H9 (cell line): ENCODE measurements at regions not wholly inside any gene's neighbourhood (a gene's known extent, or its start where the extent isn't known, plus 50 kb on each side); places are given as distances from the start of the nearest gene placed in this dataset.

Experiments
- DNase-seq: peaks from one replicate; pipeline ENCODE4 v3.0.0-alpha.2; 2017
- H2AFZ ChIP-seq: one replicate; pipeline ENCODE4 v1.6.1; 2013; ENCODE audit warnings: mild to moderate bottlenecking, low read length, control low read depth, moderate library complexity
- H2AK5ac ChIP-seq: 2 replicates; pipeline ENCODE4 v1.6.1; 2013; ENCODE audit warnings: low read length, control low read depth, mixed read lengths; ENCODE audit not compliant: insufficient read length
- H2BK120ac ChIP-seq: one replicate; pipeline ENCODE4 v1.6.1; 2013; ENCODE audit warnings: low read depth, mild to moderate bottlenecking, low read length, control low read depth, inconsistent platforms; ENCODE audit not compliant: poor library complexity, severe bottlenecking
- H2BK12ac ChIP-seq: 2 replicates; pipeline ENCODE4 v1.6.1; 2013; ENCODE audit warnings: low read length, control low read depth, mixed read lengths, low read depth; ENCODE audit not compliant: insufficient read length
- H2BK15ac ChIP-seq: 2 replicates; pipeline ENCODE4 v1.6.1; 2013; ENCODE audit warnings: low read depth, low read length, control low read depth
- H2BK20ac ChIP-seq: one replicate; pipeline ENCODE4 v1.6.1; 2013; ENCODE audit warnings: low read depth, mild to moderate bottlenecking, low read length, control low read depth, inconsistent platforms; ENCODE audit not compliant: poor library complexity, severe bottlenecking
- H2BK5ac ChIP-seq: 2 replicates; pipeline ENCODE4 v1.6.1; 2013; ENCODE audit warnings: low read length, control low read depth, mixed read lengths; ENCODE audit not compliant: insufficient read length
- H3K14ac ChIP-seq: 2 replicates; pipeline ENCODE4 v1.6.1; 2013; ENCODE audit warnings: low read length, control low read depth; ENCODE audit not compliant: insufficient read depth
- H3K18ac ChIP-seq: 2 replicates; pipeline ENCODE4 v1.6.1; 2013; ENCODE audit warnings: low read depth, mild to moderate bottlenecking, mixed read lengths, low read length, control low read depth; ENCODE audit not compliant: insufficient read length
- H3K23ac ChIP-seq: 2 replicates; pipeline ENCODE4 v1.6.1; 2013; ENCODE audit warnings: low read length, control low read depth, mixed read lengths, low read depth; ENCODE audit not compliant: insufficient read length
- H3K23me2 ChIP-seq: 2 replicates; pipeline ENCODE4 v1.6.1; 2013; ENCODE audit warnings: low read depth, mild to moderate bottlenecking, mixed read lengths, low read length, control low read depth; ENCODE audit not compliant: insufficient read length, poor library complexity, severe bottlenecking
- H3K27ac ChIP-seq: 2 replicates; pipeline ENCODE4 v1.5.1; 2013; ENCODE audit warnings: low read length, control low read depth, mixed read lengths, low read depth; ENCODE audit not compliant: insufficient read length
- H3K27me3 ChIP-seq: 2 replicates; pipeline ENCODE4 v1.6.1; 2013; ENCODE audit warnings: low read length, control low read depth, inconsistent platforms; ENCODE audit not compliant: insufficient read depth
- H3K4ac ChIP-seq: 2 replicates; pipeline ENCODE4 v1.6.1; 2013; ENCODE audit warnings: low read depth, mild to moderate bottlenecking, control low read depth, inconsistent platforms, low read length, moderate library complexity
- H3K4me1 ChIP-seq: 2 replicates; pipeline ENCODE4 v1.6.1; 2013; ENCODE audit warnings: low read length, control low read depth, inconsistent platforms; ENCODE audit not compliant: insufficient read depth
- H3K4me2 ChIP-seq: 2 replicates; pipeline ENCODE4 v1.6.1; 2013; ENCODE audit warnings: low read length, control low read depth, mixed read lengths; ENCODE audit not compliant: insufficient read length, insufficient read depth
- H3K56ac ChIP-seq: 2 replicates; pipeline ENCODE4 v1.6.1; 2013; ENCODE audit warnings: low read depth, mild to moderate bottlenecking, mixed read lengths, low read length, control low read depth; ENCODE audit not compliant: insufficient read length
- H3K79me1 ChIP-seq: 2 replicates; pipeline ENCODE4 v1.6.1; 2013; ENCODE audit warnings: low read depth, mild to moderate bottlenecking, moderate library complexity, low read length, control low read depth, inconsistent platforms; ENCODE audit not compliant: insufficient read depth, poor library complexity, severe bottlenecking
- H3K79me2 ChIP-seq: 2 replicates; pipeline ENCODE4 v1.6.1; 2013; ENCODE audit warnings: low read length, control low read depth, inconsistent platforms; ENCODE audit not compliant: insufficient read depth
- H3K9ac ChIP-seq: 2 replicates; pipeline ENCODE4 v1.6.1; 2013; ENCODE audit warnings: low read length, control low read depth, mixed read lengths; ENCODE audit not compliant: insufficient read length; ENCODE audit errors: extremely low read depth
- H3K9me3 ChIP-seq: one replicate; pipeline ENCODE4 v1.6.1; 2013; ENCODE audit warnings: low read depth, low read length, inconsistent platforms; ENCODE audit not compliant: control insufficient read depth
- H3T11ph ChIP-seq: one replicate; pipeline ENCODE4 v1.6.1; 2013; ENCODE audit warnings: mild to moderate bottlenecking, low read length, control low read depth, inconsistent platforms
- H4K20me1 ChIP-seq: one replicate; pipeline ENCODE4 v1.6.1; 2013; ENCODE audit not compliant: control insufficient read depth, insufficient read length, insufficient read depth
- H4K5ac ChIP-seq: 2 replicates; pipeline ENCODE4 v1.6.1; 2013; ENCODE audit warnings: low read depth, mild to moderate bottlenecking, mixed read lengths, low read length, control low read depth; ENCODE audit not compliant: insufficient read length
- H4K8ac ChIP-seq: replicated peaks from 2 replicates; pipeline ENCODE4 v1.6.1; 2013; ENCODE audit warnings: low read length, control low read depth, mixed read lengths, low read depth; ENCODE audit not compliant: insufficient read length
- H4K91ac ChIP-seq: 2 replicates; pipeline ENCODE4 v1.6.1; 2013; ENCODE audit warnings: low read depth, mild to moderate bottlenecking, moderate library complexity, mixed read lengths, low read length, control low read depth; ENCODE audit not compliant: insufficient read length
- H3K27ac Mint-ChIP-seq, 3 experiments: 2 replicates in 2 of 3; 3 replicates in 1 of 3; pipeline ENCODE4 v1.8.0; 2020 to 2021; ENCODE audit warnings: mixed read lengths in 3 of 3, mild to moderate bottlenecking in 1 of 3, moderate library complexity in 1 of 3
- H3K27me3 Mint-ChIP-seq: 2 replicates; pipeline ENCODE4 v1.8.0; 2021; ENCODE audit warnings: low read depth, mild to moderate bottlenecking, moderate library complexity, mixed read lengths
- H3K36me3 Mint-ChIP-seq, 3 experiments: 2 replicates in 2 of 3; 3 replicates in 1 of 3; pipeline ENCODE4 v1.8.0; 2020 to 2021; ENCODE audit warnings: low read depth in 3 of 3, mixed read lengths in 3 of 3; ENCODE audit not compliant: insufficient read depth in 1 of 3
- H3K4me1 Mint-ChIP-seq, 2 experiments: 2 replicates each; pipeline ENCODE4 v1.8.0; 2020; ENCODE audit warnings: mixed read lengths in 2 of 2
- H3K4me3 Mint-ChIP-seq, 2 experiments: 2 replicates in 1 of 2; 3 replicates in 1 of 2; pipeline ENCODE4 v1.8.0; 2020 to 2021; ENCODE audit warnings: mild to moderate bottlenecking in 2 of 2, mixed read lengths in 2 of 2, moderate library complexity in 1 of 2
- H3K9me3 Mint-ChIP-seq, 2 experiments: 2 replicates in 1 of 2; 3 replicates in 1 of 2; pipeline ENCODE4 v1.8.0; 2020; ENCODE audit warnings: mild to moderate bottlenecking in 2 of 2, mixed read lengths in 2 of 2, moderate library complexity in 1 of 2
- CTCF ChIP-seq: fragments of 200-600 bp; sonication (generic); conservative IDR thresholded peaks from 3 replicates; pipeline ENCODE4 v1.8.0; 2021; ENCODE audit warnings: antibody characterized with exemption, mild to moderate bottlenecking
- WGBS: extraction: QIAGEN DNeasy Blood & Tissue Kit; methylation state at CpG from one replicate; pipeline ENCODE4 v1.1.7; 2013; ENCODE audit warnings: missing lambda C conversion rate, low lambda C conversion rate, mixed read lengths; ENCODE audit not compliant: insufficient read length; ENCODE audit errors: extremely low coverage; 5-methylcytosine and 5-hydroxymethylcytosine counted together

- Histone ChIP-seq H3K23ac (no peak overlapping the region), H4K8ac (no peak overlapping the region), H3K27ac (no peak overlapping the region), H3T11ph (no peak overlapping the region), H2AFZ (no peak overlapping the region), H2BK120ac (no peak overlapping the region), H3K4me1 (peaks cover 10% of the 10 kb centered on the region; the same call in 1 of the 2 replicates), H3K4me2 (no peak overlapping the region), H3K18ac (no peak overlapping the region), H3K14ac (no peak overlapping the region), H3K79me2 (no peaks in the 10 kb centered on the region), H2AK5ac (no peak overlapping the region), H3K9me3 (no peaks in the 10 kb centered on the region), H2BK5ac (no peak overlapping the region), H4K5ac (no peak overlapping the region), H4K20me1 (no peaks in the 10 kb centered on the region), H2BK12ac (no peak overlapping the region), H3K79me1 (no peaks in the 10 kb centered on the region), H3K9ac (no peak overlapping the region), H2BK15ac (no peak overlapping the region), H4K91ac (no peak overlapping the region), H3K56ac (no peak overlapping the region), H3K23me2 (no peaks in the 10 kb centered on the region), H3K27me3 (no peaks in the 10 kb centered on the region), H2BK20ac (no peak overlapping the region), H3K4ac (no peak overlapping the region)
- no peak for TF ChIP-seq CTCF
- WGBS: no CpG with 5 or more reads among the region's 2 CpGs
- H3K9me3 Mint-ChIP-seq: no peaks in the 10 kb centered on the region; a peak in 1 of 5 replicates
- no peak overlapping the region; a peak in 2 of 7 replicates for H3K27ac Mint-ChIP-seq
- H3K4me3 Mint-ChIP-seq: no peak overlapping the region
- no peaks in the 10 kb centered on the region for H3K36me3 Mint-ChIP-seq
- peaks cover 36 to 40% of the 10 kb centered on the region in 2 experiments for H3K4me1 Mint-ChIP-seq
- H3K27me3 Mint-ChIP-seq: no peaks in the 10 kb centered on the region
- DNase-seq: no peak
These were observed 71.5 kb upstream of the DSG1 start for GRCh38 chr18:31246460-31246859.
